ENCODE measurements at regions not wholly inside any gene's neighbourhood (a gene's known extent, or its start where the extent isn't known, plus 50 kb on each side); places are given as distances from the start of the nearest gene placed in this dataset.

- no peak for TF ChIP-seq CTCF (IDR thresholded peaks at IDR 0.05)
- no peak for TF ChIP-seq POLR2A (IDR thresholded peaks at IDR 0.05)
Observed at GRCh38 chr7:122225874-122226273, 78.7 kb downstream of the FEZF1 start.

Data from testis (tissue), 2 donors.